ENCODE measurements at regions not wholly inside any gene's neighbourhood (a gene's known extent, or its start where the extent isn't known, plus 50 kb on each side); places are given as distances from the start of the nearest gene placed in this dataset.

DNA sequence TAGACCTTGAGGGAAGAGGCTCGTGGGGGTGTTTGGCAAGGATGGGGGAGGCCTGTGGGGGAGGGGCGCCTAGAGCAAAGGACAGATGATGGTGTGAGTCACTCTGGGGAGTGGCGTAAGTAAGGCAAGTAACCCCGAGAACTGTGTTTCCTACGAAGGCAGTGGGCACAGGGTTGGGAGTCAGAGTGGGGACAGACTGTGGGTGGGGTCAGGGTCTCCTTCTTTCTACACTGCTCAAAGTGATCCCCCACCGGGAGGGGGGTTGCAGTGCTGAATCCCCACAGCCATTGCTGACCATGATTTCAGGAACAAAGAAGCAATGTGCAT is 136.8 kb downstream of the TENT4A start:
- TF ChIP-seq, protein P1, sequence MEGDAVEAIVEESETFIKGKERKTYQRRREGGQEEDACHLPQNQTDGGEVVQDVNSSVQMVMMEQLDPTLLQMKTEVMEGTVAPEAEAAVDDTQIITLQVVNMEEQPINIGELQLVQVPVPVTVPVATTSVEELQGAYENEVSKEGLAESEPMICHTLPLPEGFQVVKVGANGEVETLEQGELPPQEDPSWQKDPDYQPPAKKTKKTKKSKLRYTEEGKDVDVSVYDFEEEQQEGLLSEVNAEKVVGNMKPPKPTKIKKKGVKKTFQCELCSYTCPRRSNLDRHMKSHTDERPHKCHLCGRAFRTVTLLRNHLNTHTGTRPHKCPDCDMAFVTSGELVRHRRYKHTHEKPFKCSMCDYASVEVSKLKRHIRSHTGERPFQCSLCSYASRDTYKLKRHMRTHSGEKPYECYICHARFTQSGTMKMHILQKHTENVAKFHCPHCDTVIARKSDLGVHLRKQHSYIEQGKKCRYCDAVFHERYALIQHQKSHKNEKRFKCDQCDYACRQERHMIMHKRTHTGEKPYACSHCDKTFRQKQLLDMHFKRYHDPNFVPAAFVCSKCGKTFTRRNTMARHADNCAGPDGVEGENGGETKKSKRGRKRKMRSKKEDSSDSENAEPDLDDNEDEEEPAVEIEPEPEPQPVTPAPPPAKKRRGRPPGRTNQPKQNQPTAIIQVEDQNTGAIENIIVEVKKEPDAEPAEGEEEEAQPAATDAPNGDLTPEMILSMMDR (IDR thresholded peaks at IDR 0.05; ENCODE audit: low read depth, low read length, poor library complexity, severe bottlenecking), result no peak
- no peak for TF ChIP-seq EZH2phosphoT487 (IDR thresholded peaks at IDR 0.05; ENCODE audit: borderline replicate concordance, low read length)
